AML-193 (cell line): ENCODE measurements at regions not wholly inside any gene's neighbourhood (a gene's known extent, or its start where the extent isn't known, plus 50 kb on each side); places are given as distances from the start of the nearest gene placed in this dataset.
"Not testable (repeated sequence)": the region's sequence is repeated elsewhere in the genome, so short reads cannot be mapped to it uniquely, and the experiment has no call there.

ENCODE experiments used
- DNase-seq, 2 experiments: peaks; one replicate each; lab custom pipeline; 2025; lab: John Stamatoyannopoulos, UW

DNA sequence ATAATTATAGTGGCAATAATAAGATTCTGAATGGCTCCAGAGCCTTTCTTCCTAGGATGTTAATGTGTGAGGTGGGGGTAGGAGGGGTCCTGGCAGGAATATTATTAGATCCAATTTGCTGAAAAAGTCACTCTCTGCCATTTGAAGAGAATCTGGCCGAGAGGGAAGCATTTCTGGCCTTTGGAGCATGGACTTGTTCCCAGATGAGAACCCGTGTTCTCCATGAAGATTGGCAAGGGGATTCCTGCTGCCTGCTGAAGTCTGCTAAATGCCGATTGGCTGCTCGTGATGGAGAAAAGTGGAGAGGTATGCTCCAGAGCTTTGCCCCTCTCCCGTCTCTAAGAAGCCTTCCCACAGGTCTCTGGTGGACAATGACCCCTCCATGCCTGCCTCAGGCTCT, 135.6 kb downstream of the TRIM43 start:
- DNase-seq = not testable (repeated sequence)

DNA sequence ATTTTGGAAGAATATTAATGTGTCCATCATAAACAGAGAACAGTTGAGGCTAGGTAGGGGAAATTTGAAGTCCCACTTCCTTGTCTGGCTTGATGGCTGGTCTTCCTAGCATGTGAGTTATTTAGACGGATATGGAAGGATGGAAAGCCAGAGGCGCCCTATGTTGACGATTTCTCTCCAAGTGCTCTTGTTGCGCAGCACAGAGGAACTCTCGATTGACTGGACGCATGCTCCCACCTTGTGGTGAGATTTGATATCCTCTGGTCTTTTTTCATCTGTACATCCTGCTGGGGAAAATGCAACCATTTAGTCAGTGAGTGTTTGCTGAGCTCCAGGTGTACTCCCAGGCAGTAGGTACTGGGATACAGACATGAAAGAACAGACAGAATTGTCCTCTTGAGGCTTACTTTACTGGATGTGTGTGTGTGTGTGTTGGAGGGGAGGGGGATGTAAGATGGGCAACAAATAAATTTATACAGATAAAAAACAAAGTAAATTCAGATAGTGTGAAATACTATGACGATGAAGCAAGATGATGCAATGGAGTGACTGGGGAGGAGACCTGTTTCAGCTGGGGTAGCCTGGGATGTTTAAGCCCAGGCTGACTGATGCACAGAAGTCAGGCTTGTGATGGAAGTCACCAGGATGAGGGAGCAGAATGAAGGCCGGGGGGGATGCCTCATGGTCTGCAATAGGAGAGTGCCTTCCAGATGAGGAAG, 137.2 kb downstream of the TRIM43 start:
- DNase-seq = peak; percentile 16 to 39

- DNase-seq = no peak
Measured at GRCh38 chr2:95729597-95729955, 137.8 kb downstream of the TRIM43 start.

GRCh38 chr2:95730813-95731212, 139.0 kb downstream of the TRIM43 start:
- DNase-seq = no peak

GRCh38 chr2:95734976-95735890, 143.4 kb downstream of the TRIM43 start:
- no peak for DNase-seq

DNA sequence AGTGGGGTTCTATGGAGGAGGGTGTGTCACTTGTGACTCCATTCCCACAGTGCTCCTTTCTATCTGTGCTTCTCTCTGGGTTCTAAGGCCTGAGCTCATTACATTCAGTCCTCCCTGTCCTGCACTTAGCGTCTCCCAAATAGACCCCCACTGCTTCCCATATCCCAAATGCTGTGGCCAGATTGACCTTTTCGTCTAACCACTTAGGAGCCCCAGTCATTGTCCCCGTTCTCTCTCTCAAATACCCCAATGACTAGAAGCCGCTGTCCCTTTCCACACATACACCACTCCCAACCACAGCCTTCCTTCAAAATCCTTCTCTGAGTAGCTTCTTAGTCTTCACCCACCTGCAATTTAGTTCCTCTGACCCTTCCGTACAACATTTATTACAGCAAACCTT, 146.5 kb downstream of the TRIM43 start:
- no peak for DNase-seq

DNA sequence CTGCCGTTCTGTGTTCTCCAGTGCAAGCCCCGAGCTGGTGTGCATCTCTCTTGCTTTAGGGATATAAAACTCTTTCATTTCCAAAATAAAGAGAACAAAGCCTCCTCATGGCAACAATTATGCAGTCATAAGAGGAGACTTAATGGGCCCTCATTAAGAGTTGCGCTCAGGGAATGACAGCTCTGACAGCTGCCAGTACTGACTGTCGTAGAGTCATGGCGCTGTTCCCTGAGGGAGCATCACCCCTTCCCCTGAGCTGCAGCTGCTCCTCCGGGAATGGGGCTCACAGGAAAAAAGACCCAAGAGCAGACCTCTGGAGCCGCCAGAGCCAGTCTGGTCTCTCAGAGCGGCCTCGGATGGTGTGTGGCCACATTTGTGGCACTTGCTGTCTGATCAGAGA, 160.3 kb downstream of the TRIM43 start:
- not testable (repeated sequence) for DNase-seq

GRCh38 chr2:95753812-95754211, 162.0 kb downstream of the TRIM43 start:
- not testable (repeated sequence) for DNase-seq

GRCh38 chr2:95754213-95754612, 162.4 kb downstream of the TRIM43 start:
- DNase-seq = not testable (repeated sequence)

DNA sequence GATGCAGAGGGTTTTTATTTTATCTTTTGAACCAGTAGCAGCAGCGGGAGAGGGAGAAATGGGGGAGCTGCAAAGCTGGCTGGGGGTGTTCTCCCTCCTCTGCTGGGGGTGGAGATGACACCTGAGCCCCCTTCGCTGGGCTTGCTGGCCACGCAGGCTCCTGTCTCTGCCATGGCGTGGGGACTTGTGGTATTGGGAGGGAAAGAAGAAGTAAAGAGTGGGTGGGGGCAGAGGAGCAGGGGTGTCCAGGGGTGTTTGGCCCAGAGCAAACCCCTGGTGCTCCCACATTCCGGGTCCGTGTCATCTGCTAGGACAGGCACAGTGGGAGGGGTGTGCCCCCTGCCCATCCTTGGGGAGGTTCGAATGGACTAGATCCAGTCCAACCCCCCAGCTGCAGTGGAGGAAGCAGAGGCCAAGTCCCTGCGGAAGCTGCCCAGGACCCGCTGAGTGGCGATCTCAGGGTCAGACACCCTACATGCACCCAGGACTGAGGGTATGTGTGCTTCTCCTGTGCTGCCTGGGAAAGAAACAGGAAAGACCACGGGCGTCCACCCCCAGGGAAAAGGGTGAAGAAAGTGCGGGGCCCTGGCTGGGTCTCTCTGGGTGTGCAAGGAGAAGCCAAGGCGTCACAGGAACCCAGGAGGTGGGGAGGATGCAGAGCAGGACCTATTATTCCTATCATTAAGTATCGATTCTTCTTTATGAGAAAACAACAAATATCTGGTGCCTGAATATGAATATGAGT, 163.2 kb downstream of the TRIM43 start:
- DNase-seq = not testable (repeated sequence)

GRCh38 chr2:95755956-95756669, 164.3 kb downstream of the TRIM43 start:
- not testable (repeated sequence) for DNase-seq

DNA sequence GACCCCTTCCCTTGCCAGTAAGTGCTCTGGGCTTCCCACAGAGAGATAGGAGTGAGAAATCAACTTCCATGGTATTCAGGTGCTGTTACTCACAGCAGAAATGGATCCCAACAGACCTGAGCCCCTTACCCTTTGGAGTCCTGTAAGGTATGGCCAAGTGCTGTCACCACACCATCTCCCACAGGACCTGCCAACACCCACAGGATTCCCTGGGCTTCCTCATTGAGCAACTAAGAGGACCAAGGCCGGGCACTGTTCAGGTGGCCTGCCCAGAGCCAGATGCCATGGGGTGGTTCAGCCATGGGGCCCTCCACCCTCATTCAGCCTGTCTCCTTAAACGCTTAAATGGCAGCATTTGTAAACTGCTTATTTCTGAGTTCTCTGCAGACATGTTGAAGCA, 166.2 kb downstream of the TRIM43 start:
- no peak for DNase-seq

- no peak for DNase-seq
Measured at GRCh38 chr2:95759481-95760246, 167.9 kb downstream of the TRIM43 start.

GRCh38 chr2:95760806-95761525, 169.2 kb downstream of the TRIM43 start:
- no peak for DNase-seq

DNA sequence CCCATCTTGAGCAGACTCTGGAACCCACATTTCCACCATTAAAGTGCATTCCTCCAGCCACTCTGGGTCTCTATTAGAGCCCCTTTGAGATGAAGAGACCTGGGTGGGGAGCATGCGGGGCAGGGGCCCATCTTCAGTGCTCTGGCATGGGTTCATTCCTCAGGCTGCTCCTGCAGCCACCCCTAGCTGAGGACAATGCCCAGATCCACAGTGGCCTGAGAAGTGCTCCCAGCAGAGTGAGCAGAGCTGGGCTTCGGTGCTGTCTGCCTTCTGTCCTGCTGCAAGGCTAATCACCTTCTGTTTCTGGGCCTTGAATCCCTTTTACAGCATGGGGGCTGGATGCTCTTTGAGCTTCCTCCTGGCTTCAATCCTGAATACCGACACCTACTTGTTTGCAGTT, 169.8 kb downstream of the TRIM43 start:
- no peak for DNase-seq

DNA sequence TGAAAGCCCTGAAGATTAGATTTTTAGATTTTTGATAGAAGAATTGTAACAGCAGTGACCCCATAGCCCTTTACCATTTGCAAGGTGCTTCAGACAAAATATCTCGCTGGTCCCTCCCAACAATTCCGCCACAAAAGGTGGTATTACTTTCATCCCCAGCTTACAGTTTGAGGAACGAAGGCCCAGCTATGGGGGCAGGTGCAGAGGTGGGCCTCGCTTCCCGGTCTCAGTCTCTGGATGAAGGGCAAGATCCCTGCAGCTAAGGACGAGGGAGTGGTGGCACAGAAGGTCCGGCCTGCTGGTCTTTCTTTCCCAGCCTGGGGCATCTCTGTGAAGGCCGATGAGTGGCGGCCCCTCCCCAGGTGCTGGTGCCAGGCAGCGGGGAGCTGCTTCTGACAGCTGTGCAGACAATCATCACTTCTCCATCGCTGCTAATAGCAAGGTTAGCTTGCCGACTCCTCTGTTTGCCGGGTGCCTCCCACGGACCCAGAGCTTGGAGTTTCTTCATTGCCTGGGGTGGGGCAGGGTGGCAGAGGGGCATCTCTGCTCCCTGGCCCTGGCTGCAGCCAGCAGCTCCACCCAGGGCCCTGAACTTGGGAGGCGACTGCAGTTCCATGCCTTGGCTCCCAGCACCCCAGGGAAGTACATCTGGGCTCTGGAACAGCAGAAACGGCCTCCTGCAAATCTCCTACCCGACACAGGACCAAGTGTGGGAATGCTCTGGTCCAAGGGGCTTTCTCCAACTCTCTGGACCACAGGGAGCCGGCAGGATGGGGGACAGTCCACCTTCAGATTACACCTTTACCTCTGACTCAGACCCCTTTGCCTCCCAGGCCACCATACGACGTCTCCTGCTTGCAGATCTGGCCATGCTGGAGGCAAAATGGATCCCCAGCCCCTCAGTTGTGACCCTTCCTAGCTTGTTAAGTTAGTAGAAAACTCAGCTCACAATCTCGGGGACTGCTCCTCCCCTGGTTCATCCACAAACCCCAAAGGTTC, 170.5 kb downstream of the TRIM43 start:
- DNase-seq = not testable (repeated sequence)

DNA sequence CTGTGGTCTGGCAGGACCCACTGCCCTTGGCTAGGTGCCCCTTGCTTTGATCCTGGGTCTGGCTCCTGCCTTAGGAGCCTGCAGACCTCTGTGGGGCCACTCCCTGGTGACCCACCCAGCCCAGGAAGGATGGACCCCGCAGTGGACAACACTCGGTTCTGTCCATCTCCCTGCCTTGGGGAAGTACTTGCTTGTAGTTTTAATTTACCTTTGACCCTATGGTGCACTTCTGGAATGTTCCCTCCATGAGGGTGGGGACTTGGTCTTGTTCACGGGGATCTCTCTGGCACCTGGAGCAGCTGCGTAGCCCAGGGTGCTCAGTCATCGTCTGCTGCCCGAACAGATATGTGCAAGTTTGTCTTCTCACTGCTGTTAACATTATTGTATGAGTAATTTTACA, 171.3 kb downstream of the TRIM43 start:
- not testable (repeated sequence) for DNase-seq

DNA sequence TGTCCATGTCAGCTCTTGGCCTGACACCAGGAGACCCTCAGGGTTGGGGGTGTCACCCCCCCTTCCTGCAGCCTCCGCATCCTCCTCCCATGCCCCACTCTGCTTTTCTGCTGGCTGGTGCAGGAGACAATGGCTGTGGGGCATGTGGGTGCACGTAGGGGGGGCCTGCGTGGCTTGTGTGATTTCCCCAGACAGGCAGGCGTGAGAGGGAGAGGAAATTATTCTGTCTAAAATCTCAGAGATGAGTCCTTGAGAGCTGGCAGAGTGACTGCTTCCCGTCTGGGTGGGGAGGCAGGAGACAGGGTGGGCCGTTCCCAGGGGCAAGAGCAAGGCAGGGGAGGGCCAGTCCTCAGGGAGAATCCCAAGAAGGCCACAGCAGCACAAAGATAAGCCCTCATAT, 173.2 kb downstream of the TRIM43 start:
- DNase-seq = not testable (repeated sequence)
